GM12891 (cell line): ENCODE measurements at regions not wholly inside any gene's neighbourhood (a gene's known extent, or its start where the extent isn't known, plus 50 kb on each side); places are given as distances from the start of the nearest gene placed in this dataset.

Source experiments
- POLR2A ChIP-seq: IDR thresholded peaks from 2 replicates; pipeline ENCODE4 v1.6.1; 2011; ENCODE audit warnings: low read depth, low read length, control low read depth
- POLR2AphosphoS5 ChIP-seq: IDR thresholded peaks from 2 replicates; pipeline ENCODE4 v1.6.1; 2011; ENCODE audit warnings: low read depth, low read length, control low read depth
- POU2F2 ChIP-seq: IDR thresholded peaks from 2 replicates; pipeline ENCODE4 v1.6.1; 2011; ENCODE audit warnings: low read depth, mild to moderate bottlenecking, control low read depth, low read length, moderate library complexity
- SPI1 ChIP-seq: IDR thresholded peaks from 2 replicates; pipeline ENCODE4 v1.6.1; 2011; ENCODE audit warnings: low read depth, low read length, control low read depth
- TAF1 ChIP-seq: IDR thresholded peaks from 2 replicates; pipeline ENCODE4 v1.6.1; 2011; ENCODE audit warnings: low read depth, low read length, control low read depth

DNA sequence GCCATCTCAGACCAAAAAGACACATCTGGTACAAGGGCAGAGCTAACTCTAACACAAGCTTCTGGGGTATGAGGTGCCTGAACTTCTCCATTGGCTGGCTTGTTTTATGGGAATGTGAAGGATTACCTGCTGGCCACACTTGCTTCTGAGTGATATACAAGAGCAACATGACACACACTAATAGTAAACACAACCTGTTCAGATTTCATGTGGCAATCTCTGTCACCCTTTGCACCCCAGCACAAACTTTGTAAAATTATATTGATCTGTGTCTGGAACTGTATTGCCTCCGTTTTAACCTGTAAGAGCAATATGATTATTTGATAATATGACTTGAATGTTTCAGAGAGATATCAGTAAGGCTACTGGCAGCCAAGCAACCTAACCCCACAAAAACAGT, 276.7 kb downstream of the CCDC85A start:
- TF ChIP-seq TAF1 (no peak), POLR2AphosphoS5 (no peak), POLR2A (no peak), SPI1 (no peak), POU2F2 (no peak)
